ENCODE measurements at regions not wholly inside any gene's neighbourhood (a gene's known extent, or its start where the extent isn't known, plus 50 kb on each side); places are given as distances from the start of the nearest gene placed in this dataset.

GRCh38 chrY:12303464-12303863 lies 397.6 kb upstream of the USP9Y start:
- Histone ChIP-seq H3K27me3 (ENCODE audit: insufficient read depth, low read length, poor library complexity) (no peaks in the 10 kb centered on the region), H3K4me3 (ENCODE audit: low read depth in 1 of 2, low read length in 2 of 2) (peak overlapping the region in 1 of 2 experiments; percentile 42; a peak in 3 of 4 replicates), H2AFZ (ENCODE audit: low read depth, low read length) (peak overlapping the region; percentile 59), H3K9ac (ENCODE audit: low read depth, low read length) (peak overlapping the region; percentile 41; the same call in 1 of the 2 replicates), H3K27ac (ENCODE audit: low read length) (peak overlapping the region; percentile 62), H4K20me1 (ENCODE audit: insufficient read depth, low read length) (no peaks in the 10 kb centered on the region), H3K79me2 (ENCODE audit: insufficient read depth, low read length) (no peaks in the 10 kb centered on the region), H3K4me1 (ENCODE audit: insufficient read depth, low read length) (peaks cover 14% of the 10 kb centered on the region), H3K4me2 (ENCODE audit: insufficient read depth, low read length) (peak overlapping the region; percentile 57), H3K36me3 (ENCODE audit: insufficient read depth, low read length) (no peaks in the 10 kb centered on the region), H3K9me3 (ENCODE audit: insufficient read depth, low read length, severe bottlenecking) (no peaks in the 10 kb centered on the region)
- peak; percentile 71 for DNase-seq
- TF ChIP-seq CTCF (IDR thresholded peaks at IDR 0.05; ENCODE audit: borderline replicate concordance, extremely low read depth, low read length, poor library complexity, severe bottlenecking) (no peak), EZH2 (IDR thresholded peaks at IDR 0.05; ENCODE audit: borderline replicate concordance, low read depth, low read length, severe bottlenecking) (no peak)
- peak; percentile 97 for ATAC-seq (ENCODE audit: insufficient read depth, low read depth)

GRCh38 chrY:12305456-12305855 lies 395.6 kb upstream of the USP9Y start:
- Histone ChIP-seq H3K27ac (ENCODE audit: low read length) (no peak overlapping the region), H3K9ac (ENCODE audit: low read depth, low read length) (no peak overlapping the region), H3K79me2 (ENCODE audit: insufficient read depth, low read length) (no peaks in the 10 kb centered on the region), H3K4me2 (ENCODE audit: insufficient read depth, low read length) (no peak overlapping the region), H3K4me1 (ENCODE audit: insufficient read depth, low read length) (peaks cover 14% of the 10 kb centered on the region), H3K4me3 (ENCODE audit: low read depth in 1 of 2, low read length in 2 of 2) (no peak overlapping the region), H2AFZ (ENCODE audit: low read depth, low read length) (no peak overlapping the region), H3K36me3 (ENCODE audit: insufficient read depth, low read length) (no peaks in the 10 kb centered on the region), H4K20me1 (ENCODE audit: insufficient read depth, low read length) (no peaks in the 10 kb centered on the region), H3K27me3 (ENCODE audit: insufficient read depth, low read length, poor library complexity) (no peaks in the 10 kb centered on the region), H3K9me3 (ENCODE audit: insufficient read depth, low read length, severe bottlenecking) (no peaks in the 10 kb centered on the region)
- TF ChIP-seq EZH2 (IDR thresholded peaks at IDR 0.05; ENCODE audit: borderline replicate concordance, low read depth, low read length, severe bottlenecking) (no peak), CTCF (IDR thresholded peaks at IDR 0.05; ENCODE audit: borderline replicate concordance, extremely low read depth, low read length, poor library complexity, severe bottlenecking) (no peak)
- DNase-seq (no peak), ATAC-seq (ENCODE audit: insufficient read depth, low read depth) (no peak)

GRCh38 chrY:12309212-12309611 lies 391.8 kb upstream of the USP9Y start:
- Histone ChIP-seq H3K4me3 (ENCODE audit: low read depth in 1 of 2, low read length in 2 of 2) (no peak overlapping the region), H3K9ac (ENCODE audit: low read depth, low read length) (no peak overlapping the region), H3K4me1 (ENCODE audit: insufficient read depth, low read length) (no peaks in the 10 kb centered on the region), H3K27me3 (ENCODE audit: insufficient read depth, low read length, poor library complexity) (no peaks in the 10 kb centered on the region), H3K4me2 (ENCODE audit: insufficient read depth, low read length) (no peak overlapping the region), H2AFZ (ENCODE audit: low read depth, low read length) (no peak overlapping the region), H3K9me3 (ENCODE audit: insufficient read depth, low read length, severe bottlenecking) (no peaks in the 10 kb centered on the region), H4K20me1 (ENCODE audit: insufficient read depth, low read length) (no peaks in the 10 kb centered on the region), H3K36me3 (ENCODE audit: insufficient read depth, low read length) (no peaks in the 10 kb centered on the region), H3K27ac (ENCODE audit: low read length) (no peak overlapping the region), H3K79me2 (ENCODE audit: insufficient read depth, low read length) (no peaks in the 10 kb centered on the region)
- TF ChIP-seq CTCF (IDR thresholded peaks at IDR 0.05; ENCODE audit: borderline replicate concordance, extremely low read depth, low read length, poor library complexity, severe bottlenecking) (peak; percentile 67), EZH2 (IDR thresholded peaks at IDR 0.05; ENCODE audit: borderline replicate concordance, low read depth, low read length, severe bottlenecking) (no peak)
- ATAC-seq (ENCODE audit: insufficient read depth, low read depth): 0 out of 3 replicates have a peak, but pooled peaks have one; percentile 29
- DNase-seq: peak; percentile 39

- Histone ChIP-seq H2AFZ (ENCODE audit: low read depth, low read length) (no peak overlapping the region), H3K4me3 (ENCODE audit: low read depth in 1 of 2, low read length in 2 of 2) (no peak overlapping the region), H3K9me3 (ENCODE audit: insufficient read depth, low read length, severe bottlenecking) (no peaks in the 10 kb centered on the region), H3K9ac (ENCODE audit: low read depth, low read length) (no peak overlapping the region), H3K79me2 (ENCODE audit: insufficient read depth, low read length) (no peaks in the 10 kb centered on the region), H3K4me2 (ENCODE audit: insufficient read depth, low read length) (no peak overlapping the region), H3K27ac (ENCODE audit: low read length) (no peak overlapping the region), H3K36me3 (ENCODE audit: insufficient read depth, low read length) (no peaks in the 10 kb centered on the region), H4K20me1 (ENCODE audit: insufficient read depth, low read length) (no peaks in the 10 kb centered on the region), H3K27me3 (ENCODE audit: insufficient read depth, low read length, poor library complexity) (no peaks in the 10 kb centered on the region), H3K4me1 (ENCODE audit: insufficient read depth, low read length) (no peaks in the 10 kb centered on the region)
- no peak for TF ChIP-seq CTCF (IDR thresholded peaks at IDR 0.05; ENCODE audit: borderline replicate concordance, extremely low read depth, low read length, poor library complexity, severe bottlenecking)
- TF ChIP-seq EZH2 (IDR thresholded peaks at IDR 0.05; ENCODE audit: borderline replicate concordance, low read depth, low read length, severe bottlenecking): no peak
- DNase-seq: no peak
- ATAC-seq (ENCODE audit: insufficient read depth, low read depth): no peak
Observed at GRCh38 chrY:12310832-12311231, 390.2 kb upstream of the USP9Y start.
